Aorta (tissue), 5 donors: ENCODE measurements at regions not wholly inside any gene's neighbourhood (a gene's known extent, or its start where the extent isn't known, plus 50 kb on each side); places are given as distances from the start of the nearest gene placed in this dataset.

ENCODE experiments used
- ATAC-seq: fragments of 200-7000 bp; cut with Tn5 transposase; one replicate; pipeline ENCODE4 v1.9.1; 2022; ENCODE audit warnings: moderate library complexity; ENCODE audit not compliant: low FRiP score
- DNase-seq, 2 donors: peaks; one replicate each; pipeline ENCODE4 v3.0.0-alpha.2; 2020
- H3K27ac ChIP-seq, 2 donors: one replicate each; pipeline ENCODE4 v1.5.1; 2013; ENCODE audit warnings: low read length in 2 of 2, mild to moderate bottlenecking in 2 of 2, moderate library complexity in 2 of 2, control low read depth in 1 of 2, inconsistent platforms in 1 of 2, low read depth in 1 of 2
- H3K27me3 ChIP-seq, 2 donors: one replicate each; pipeline ENCODE4 v1.6.1; 2013; ENCODE audit warnings: control low read depth in 1 of 2, low read length in 1 of 2, mild to moderate bottlenecking in 1 of 2, moderate library complexity in 1 of 2; ENCODE audit not compliant: insufficient read depth in 2 of 2, control insufficient read depth in 1 of 2
- H3K36me3 ChIP-seq, 2 donors: one replicate each; pipeline ENCODE4 v1.6.1; 2013; ENCODE audit warnings: control low read depth in 1 of 2, low read length in 1 of 2, mild to moderate bottlenecking in 1 of 2; ENCODE audit not compliant: insufficient read depth in 2 of 2, control insufficient read depth in 1 of 2
- H3K4me1 ChIP-seq, 2 donors: one replicate each; pipeline ENCODE4 v1.6.1; 2013; ENCODE audit warnings: low read length in 2 of 2, control low read depth in 1 of 2, mild to moderate bottlenecking in 1 of 2, moderate library complexity in 1 of 2; ENCODE audit not compliant: insufficient read depth in 2 of 2, control insufficient read depth in 1 of 2
- H3K4me3 ChIP-seq, 2 donors: one replicate each; pipeline ENCODE4 v1.5.1; 2013; ENCODE audit warnings: low read length in 2 of 2, control low read depth in 1 of 2, mild to moderate bottlenecking in 1 of 2
- H3K9me3 ChIP-seq: one replicate; pipeline ENCODE4 v1.6.1; 2013; ENCODE audit warnings: mild to moderate bottlenecking, low read length; ENCODE audit not compliant: control insufficient read depth
- WGBS, 2 donors: extraction: QIAGEN DNeasy Blood & Tissue Kit; methylation state at CpG; one replicate each; pipeline ENCODE4 v1.1.7; 2013; 5-methylcytosine and 5-hydroxymethylcytosine counted together
- intact Hi-C, 2 donors: fragments of 100-400 bp; cut with DNase I; formaldehyde crosslinking; loops; one replicate each; pipeline versions ENCODE4 v1.14.2 to v1.15.0; 2022
- donor health status: healthy with polysubstance abuse.
- donor health status: Bipolar disorder and iron deficiency.
- donor health status: DM: no; HTN: no; CAD: no.
- donor health status: DM: no; HTN: no; CAD: no.
- donor health status: DM: yes; HTN: yes; CAD: no.

GRCh38 chr2:120549841-120550240, 185.8 kb upstream of the GLI2 start:
- intact Hi-C loops = loop anchor here in 1 of 2 donors (10.0 kb wide), 1 partner anchor 125 kb away; no protein-coding TSS in a partner anchor
- ATAC-seq = no peak
- Histone ChIP-seq H3K9me3 (no peaks in the 10 kb centered on the region), H3K36me3 (no peaks in the 10 kb centered on the region), H3K4me1 (peaks cover 0 to 3% of the 10 kb centered on the region in 2 donors), H3K27me3 (no peaks in the 10 kb centered on the region), H3K4me3 (no peak overlapping the region), H3K27ac (no peak overlapping the region)
- WGBS, 2 donors = 95 to 96% methylated on average over 6 of the region's 6 CpGs
- DNase-seq = no peak

- Histone ChIP-seq H3K4me3 (no peak overlapping the region), H3K36me3 (no peaks in the 10 kb centered on the region), H3K27me3 (no peaks in the 10 kb centered on the region), H3K9me3 (no peaks in the 10 kb centered on the region), H3K27ac (no peak overlapping the region), H3K4me1 (peaks cover 0 to 3% of the 10 kb centered on the region in 2 donors)
- DNase-seq (no peak), ATAC-seq (no peak)
- WGBS, 2 donors = 93 to 94% methylated on average over 4 of the region's 4 CpGs
- intact Hi-C loops = loop anchor here in 1 of 2 donors (10.0 kb wide), 1 partner anchor 125 kb away; no protein-coding TSS in a partner anchor
Measured at GRCh38 chr2:120550282-120550681, 185.4 kb upstream of the GLI2 start.

GRCh38 chr2:120550893-120551446, 184.7 kb upstream of the GLI2 start:
- H3K4me1 ChIP-seq = peaks cover 0 to 3% of the 10 kb centered on the region in 2 donors
- intact Hi-C loops = loop anchor here in 1 of 2 donors (10.0 kb wide), 1 partner anchor 124 kb away; no protein-coding TSS in a partner anchor
- H3K27me3 ChIP-seq = no peaks in the 10 kb centered on the region
- 66 to 76% methylated on average over 2 of the region's 2 CpGs for WGBS, 2 donors
- ATAC-seq (no peak), DNase-seq (no peak)
- no peaks in the 10 kb centered on the region for H3K9me3 ChIP-seq
- no peak overlapping the region for H3K4me3 ChIP-seq
- H3K36me3 ChIP-seq = no peaks in the 10 kb centered on the region
- H3K27ac ChIP-seq = no peak overlapping the region

- Histone ChIP-seq H3K4me1 (peaks cover 0 to 3% of the 10 kb centered on the region in 2 donors), H3K9me3 (no peaks in the 10 kb centered on the region), H3K27me3 (no peaks in the 10 kb centered on the region), H3K36me3 (no peaks in the 10 kb centered on the region), H3K27ac (no peak overlapping the region), H3K4me3 (no peak overlapping the region)
- intact Hi-C loops = loop anchor here in 1 of 2 donors (10.0 kb wide), 1 partner anchor 123 kb away; no protein-coding TSS in a partner anchor
- no peak for DNase-seq
- ATAC-seq = no peak
- 45 to 46% methylated on average over 3 of the region's 3 CpGs for WGBS, 2 donors
Measured at GRCh38 chr2:120551522-120551921, 184.1 kb upstream of the GLI2 start.

GRCh38 chr2:120552079-120552478, 183.6 kb upstream of the GLI2 start:
- Histone ChIP-seq H3K9me3 (no peaks in the 10 kb centered on the region), H3K27ac (no peak overlapping the region), H3K4me1 (peaks cover 0 to 3% of the 10 kb centered on the region in 2 donors), H3K36me3 (no peaks in the 10 kb centered on the region), H3K27me3 (no peaks in the 10 kb centered on the region), H3K4me3 (no peak overlapping the region)
- DNase-seq (no peak), ATAC-seq (no peak)
- 90 to 91% methylated on average over 11 of the region's 11 CpGs for WGBS, 2 donors
- intact Hi-C loops = loop anchor here in 1 of 2 donors (10.0 kb wide), 1 partner anchor 123 kb away; no protein-coding TSS in a partner anchor

- WGBS, 2 donors = 9 to 15% methylated on average over 24 of the region's 24 CpGs
- Histone ChIP-seq H3K27me3 (no peaks in the 10 kb centered on the region), H3K9me3 (no peaks in the 10 kb centered on the region), H3K4me1 (peaks cover 0 to 3% of the 10 kb centered on the region in 2 donors), H3K27ac (no peak overlapping the region), H3K4me3 (no peak overlapping the region), H3K36me3 (no peaks in the 10 kb centered on the region)
- ATAC-seq (peak; percentile 87), DNase-seq (peak; percentile 89 to 93)
- intact Hi-C loops = loop anchor here (1.0 to 10.0 kb wide), 2 partner anchors 122 to 209 kb away; no protein-coding TSS in a partner anchor
Measured at GRCh38 chr2:120552800-120553481, 182.7 kb upstream of the GLI2 start.

GRCh38 chr2:120554625-120555032, 181.0 kb upstream of the GLI2 start:
- no peaks in the 10 kb centered on the region for H3K9me3 ChIP-seq
- no peak for DNase-seq
- intact Hi-C loops = loop anchor here in 1 of 2 donors (10.0 kb wide), 1 partner anchor 120 kb away; no protein-coding TSS in a partner anchor
- ATAC-seq = no peak
- no peak overlapping the region for H3K27ac ChIP-seq
- H3K4me1 ChIP-seq = peaks cover 0 to 3% of the 10 kb centered on the region in 2 donors
- no peak overlapping the region for H3K4me3 ChIP-seq
- H3K27me3 ChIP-seq = no peaks in the 10 kb centered on the region
- H3K36me3 ChIP-seq = no peaks in the 10 kb centered on the region

- intact Hi-C loops = loop anchor here in 1 of 2 donors (10.0 kb wide), 1 partner anchor 120 kb away; no protein-coding TSS in a partner anchor
- Histone ChIP-seq H3K27ac (no peak overlapping the region), H3K27me3 (no peaks in the 10 kb centered on the region), H3K4me3 (no peak overlapping the region), H3K36me3 (no peaks in the 10 kb centered on the region), H3K4me1 (peaks cover 0 to 3% of the 10 kb centered on the region in 2 donors), H3K9me3 (no peaks in the 10 kb centered on the region)
- ATAC-seq = no peak
- DNase-seq = no peak
- WGBS, 2 donors = 85 to 90% methylated on average over 4 of the region's 4 CpGs
Measured at GRCh38 chr2:120555092-120555491, 180.6 kb upstream of the GLI2 start.
